GM19023 (cell line): ENCODE measurements at regions not wholly inside any gene's neighbourhood (a gene's known extent, or its start where the extent isn't known, plus 50 kb on each side); places are given as distances from the start of the nearest gene placed in this dataset.
"Not testable (repeated sequence)": the region's sequence is repeated elsewhere in the genome, so short reads cannot be mapped to it uniquely, and the experiment has no call there.

Experiments used
- ATAC-seq: cut with Tn5 transposase; IDR thresholded peaks from one replicate; pipeline ENCODE4 v1.9.1; 2021; ENCODE audit warnings: mild to moderate bottlenecking, moderate library complexity; ENCODE audit not compliant: unreplicated experiment

DNA sequence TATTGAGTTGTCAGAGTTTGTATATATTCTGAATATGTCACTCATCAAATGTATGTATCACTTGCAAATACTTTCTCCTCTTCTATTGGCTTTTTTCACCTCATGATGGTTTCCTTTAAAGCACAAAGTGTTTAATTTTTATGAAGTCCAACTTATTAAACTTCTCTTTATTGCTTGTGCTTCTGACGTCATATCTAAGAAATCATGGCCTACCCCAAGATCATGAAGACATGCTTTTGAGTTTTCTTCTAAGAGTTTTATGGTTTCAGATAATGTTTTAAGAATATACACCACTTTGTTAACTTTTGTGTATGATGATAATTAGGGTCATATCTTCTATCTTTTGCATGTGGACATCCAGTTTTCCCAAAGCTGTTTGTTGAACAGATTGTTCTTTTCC lies 417.2 kb upstream of the ATP10A start:
- no peak for ATAC-seq

DNA sequence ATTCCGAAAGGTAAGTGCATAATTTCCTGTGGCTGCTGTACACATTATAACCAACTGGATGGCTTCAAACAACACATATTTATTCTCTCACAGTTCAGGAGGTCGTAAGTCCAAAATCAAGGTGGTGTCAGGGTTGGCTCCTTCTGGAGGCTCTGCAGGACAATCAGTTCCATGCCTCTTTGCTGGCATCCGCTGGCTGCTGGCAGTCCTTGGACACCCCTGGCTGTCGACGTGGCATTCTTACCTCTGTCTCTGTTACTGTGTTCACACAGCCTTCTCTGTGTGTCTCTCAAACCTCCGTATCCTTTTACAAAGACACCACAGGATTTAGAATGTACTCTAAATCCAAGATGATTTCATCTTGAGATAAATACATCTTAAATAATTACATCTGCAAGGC lies 398.8 kb upstream of the ATP10A start:
- no peak for ATAC-seq

DNA sequence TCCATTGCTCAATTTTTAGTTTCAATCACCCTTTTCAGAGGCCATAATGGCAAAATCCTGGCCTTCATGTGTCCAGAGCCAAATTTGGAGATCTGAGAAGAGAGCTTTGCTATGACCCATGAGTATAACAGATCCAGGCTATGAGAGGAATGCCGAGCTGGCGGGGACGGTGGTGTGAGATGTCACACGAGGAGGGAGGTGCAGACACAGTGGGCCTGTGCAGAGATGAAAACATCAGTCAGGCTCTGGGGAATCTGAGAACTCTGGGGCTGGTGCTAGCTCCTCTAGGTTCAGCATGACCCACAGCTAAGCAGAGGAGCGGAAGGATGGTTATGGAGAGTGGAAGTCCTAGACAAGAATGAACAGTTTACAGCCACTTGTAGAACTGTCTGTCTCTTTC lies 398.3 kb upstream of the ATP10A start:
- ATAC-seq = no peak

DNA sequence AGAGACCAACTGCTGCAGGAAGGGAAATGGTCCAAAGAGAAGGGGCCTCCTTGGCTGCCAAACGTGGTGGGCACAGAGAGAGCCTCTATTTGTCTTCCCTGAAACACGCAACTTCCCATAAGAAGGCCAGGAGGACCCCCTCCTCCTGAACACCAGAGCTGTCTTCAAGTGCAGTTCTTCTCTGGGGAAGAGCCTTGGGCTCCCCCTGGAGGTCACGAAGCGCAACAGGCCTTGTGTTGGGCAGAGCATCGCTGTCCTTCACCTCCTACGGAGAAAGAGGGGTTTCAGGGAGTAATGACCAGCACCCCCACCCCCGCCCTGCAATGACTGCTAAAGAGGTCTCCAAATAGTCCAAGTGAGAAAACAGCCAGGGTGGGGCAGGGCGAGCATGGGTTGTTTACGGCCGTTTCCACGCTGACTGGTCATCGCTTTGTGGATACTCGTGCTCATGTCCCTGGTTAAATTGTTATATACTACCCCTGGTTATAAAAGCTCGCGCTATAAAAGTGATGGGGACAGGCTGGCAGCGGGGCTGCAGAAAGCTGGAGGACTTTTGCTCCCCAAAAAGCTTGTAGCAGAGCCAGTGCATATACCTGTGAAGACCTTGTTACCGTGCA lies 397.5 kb upstream of the ATP10A start:
- no peak for ATAC-seq

DNA sequence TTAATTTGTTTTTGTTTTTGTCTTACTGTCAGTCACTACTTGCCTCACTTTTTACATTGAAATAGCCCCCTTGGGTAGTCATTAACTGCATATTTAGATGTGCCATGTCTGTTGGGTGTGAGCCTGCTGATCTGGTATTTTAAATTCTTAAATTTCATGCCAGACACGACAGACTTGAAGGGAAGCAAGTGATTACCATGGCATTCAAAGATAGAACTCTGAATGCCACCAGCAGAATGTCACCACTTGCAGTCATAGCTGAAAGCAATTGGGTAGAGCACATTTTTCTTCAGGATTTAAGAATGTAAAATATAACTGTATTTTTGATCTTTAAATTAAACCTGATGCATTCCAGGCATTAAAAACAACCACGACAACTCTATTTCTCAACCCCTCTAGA lies 396.5 kb upstream of the ATP10A start:
- ATAC-seq = no peak

DNA sequence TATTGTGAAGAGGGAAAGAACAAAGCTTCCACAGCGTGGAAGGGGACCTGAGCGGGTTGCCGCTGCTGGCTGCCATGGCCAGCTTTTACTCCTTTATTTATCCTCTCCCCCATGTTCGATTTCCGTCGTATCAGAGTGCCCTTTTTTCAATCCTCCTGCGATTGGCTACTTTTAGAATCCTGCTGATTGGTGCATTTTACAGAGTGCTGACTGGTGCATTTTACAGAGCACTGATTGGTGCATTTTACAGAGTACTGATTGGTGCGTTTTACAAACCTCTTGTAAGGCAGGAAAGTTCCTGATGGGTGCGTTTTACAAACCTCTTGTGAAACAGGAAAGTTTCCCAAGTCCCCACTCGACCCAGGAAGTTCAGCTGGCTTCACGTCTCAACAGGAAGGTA lies 381.7 kb upstream of the ATP10A start:
- not testable (repeated sequence) for ATAC-seq

DNA sequence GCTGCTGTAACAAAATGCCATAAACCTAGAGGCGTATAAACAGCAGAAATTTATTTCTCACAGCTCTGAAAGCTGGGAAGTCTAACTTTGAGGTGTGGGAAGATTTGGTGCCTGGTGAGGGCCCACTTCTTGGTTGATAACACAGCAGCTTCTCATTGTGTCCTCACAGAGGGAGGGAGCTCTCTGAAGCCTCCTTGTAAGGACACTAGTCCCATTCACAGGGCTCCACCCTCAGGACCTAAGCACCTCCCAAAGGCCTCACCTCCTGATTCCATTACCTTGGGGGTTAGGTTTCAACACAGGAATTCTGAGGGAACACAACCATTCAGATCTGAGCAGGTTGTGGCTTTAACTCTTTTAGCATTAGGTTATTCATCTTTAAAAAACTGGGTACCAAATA lies 380.3 kb upstream of the ATP10A start:
- ATAC-seq = no peak

DNA sequence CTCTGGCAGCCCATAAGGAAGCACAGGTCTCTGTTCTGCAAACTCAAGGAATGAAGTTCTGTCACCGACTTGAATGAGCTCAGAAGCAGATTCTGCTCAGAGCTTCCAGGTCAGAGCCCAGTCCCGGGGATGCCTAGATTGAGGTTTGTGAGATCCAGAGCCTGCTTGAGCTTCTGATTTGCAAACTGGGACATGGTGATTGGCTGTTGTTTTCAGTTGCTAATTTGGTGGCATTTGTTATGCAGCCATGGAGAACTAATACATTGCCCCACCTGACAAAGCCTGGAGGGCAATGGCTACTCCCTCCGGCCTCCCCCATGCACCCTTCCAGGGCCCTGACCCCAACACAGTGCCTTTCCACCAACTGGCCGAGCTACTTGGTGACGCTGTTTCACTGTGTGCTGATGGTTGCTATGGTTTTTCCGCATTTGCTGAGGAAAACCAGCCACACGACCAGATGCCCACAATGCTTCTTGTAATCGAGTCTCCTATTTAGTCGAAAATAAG lies 379.5 kb upstream of the ATP10A start:
- no peak for ATAC-seq

DNA sequence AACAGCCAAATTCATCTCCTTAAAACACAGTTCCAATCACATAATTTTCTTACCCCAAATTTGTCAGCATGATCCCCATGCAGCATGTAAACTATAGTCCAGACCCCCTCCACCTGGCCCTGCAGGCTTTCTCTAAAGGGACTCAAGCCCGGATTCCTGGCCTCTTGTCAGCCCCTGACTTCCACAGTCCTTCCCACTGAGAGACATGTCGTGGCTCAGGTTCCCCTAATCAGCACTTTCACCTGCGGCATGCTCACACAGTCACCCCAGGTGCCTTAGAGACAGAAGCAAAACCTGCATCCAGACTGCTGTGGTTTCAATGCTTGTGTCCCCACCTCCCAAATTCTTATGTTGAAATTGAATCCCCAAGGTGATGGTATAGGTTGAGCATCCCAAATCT lies 372.7 kb upstream of the ATP10A start:
- ATAC-seq = no peak

DNA sequence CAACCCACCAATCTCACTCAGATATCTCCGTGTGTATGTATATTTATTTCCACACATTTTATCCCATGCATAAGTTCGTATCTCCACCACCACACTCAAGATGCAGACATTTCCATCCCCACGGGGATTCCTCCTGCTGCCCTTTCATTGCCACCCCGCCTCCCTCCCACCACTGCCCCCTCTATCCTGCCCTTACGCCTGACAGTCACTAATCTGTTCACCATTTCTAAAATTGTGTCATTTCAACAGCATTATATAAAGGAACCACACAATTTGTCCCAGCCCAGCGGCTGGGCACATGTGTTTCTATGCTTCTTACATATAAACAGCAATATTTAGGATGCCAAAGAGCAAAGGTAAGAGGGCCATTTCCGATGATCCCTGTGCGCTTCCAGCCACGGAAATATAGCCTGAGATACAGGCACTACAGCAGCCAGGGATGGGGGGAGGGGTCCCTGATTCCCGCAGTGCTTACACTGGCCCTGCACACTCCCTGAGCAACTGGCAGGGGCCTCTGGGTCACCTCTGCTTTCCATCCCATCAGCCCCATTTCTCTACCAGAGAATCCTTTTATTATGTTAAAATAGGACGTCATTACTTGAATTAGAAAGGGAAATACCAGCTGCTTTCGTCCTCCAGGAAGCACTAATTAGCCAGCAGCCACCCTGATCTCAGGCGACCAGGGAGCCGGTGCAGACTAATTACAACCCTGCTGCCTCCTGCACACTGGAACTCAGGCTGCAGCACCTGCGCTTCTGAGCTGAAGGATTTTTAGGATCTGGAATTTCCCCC lies 372.0 kb upstream of the ATP10A start:
- ATAC-seq = no peak

DNA sequence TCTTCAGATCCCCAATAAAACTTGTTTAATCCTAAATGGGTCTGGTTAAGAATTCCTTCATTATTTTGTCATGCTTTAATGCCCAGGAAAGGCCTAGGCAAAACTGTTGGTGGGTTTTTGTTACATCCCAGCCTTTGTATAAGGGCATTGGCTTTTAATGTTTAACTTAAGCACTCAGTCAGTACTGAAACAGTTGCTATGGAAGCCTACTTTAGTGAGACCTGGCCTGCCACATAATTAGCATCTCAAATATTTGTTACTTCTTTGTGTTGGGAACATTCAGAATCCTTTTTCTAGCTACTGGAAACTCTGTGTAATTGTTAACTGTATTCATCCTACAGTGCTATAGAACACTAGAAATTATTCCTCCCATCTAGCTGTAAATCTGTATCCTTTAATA lies 369.6 kb upstream of the ATP10A start:
- no peak for ATAC-seq

DNA sequence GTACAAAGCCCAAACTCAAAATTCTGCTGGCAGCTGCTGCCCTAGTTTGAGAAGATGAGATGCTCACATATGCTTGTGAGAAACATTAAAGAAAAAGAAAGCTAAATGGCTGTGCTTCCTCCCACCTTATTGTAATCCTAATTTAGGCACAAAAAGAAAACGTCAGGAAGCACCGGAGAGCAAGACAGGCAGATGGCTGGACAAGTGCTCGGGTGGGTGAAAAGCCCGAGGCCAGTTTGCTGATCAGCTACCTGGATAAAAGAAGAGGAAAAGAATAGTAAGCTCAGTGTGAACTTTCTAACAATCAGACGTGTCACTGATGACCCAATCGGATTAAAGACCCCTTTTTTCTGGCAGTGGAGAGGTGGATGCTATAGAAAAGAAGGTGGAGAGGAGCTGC lies 368.0 kb upstream of the ATP10A start:
- ATAC-seq = no peak

DNA sequence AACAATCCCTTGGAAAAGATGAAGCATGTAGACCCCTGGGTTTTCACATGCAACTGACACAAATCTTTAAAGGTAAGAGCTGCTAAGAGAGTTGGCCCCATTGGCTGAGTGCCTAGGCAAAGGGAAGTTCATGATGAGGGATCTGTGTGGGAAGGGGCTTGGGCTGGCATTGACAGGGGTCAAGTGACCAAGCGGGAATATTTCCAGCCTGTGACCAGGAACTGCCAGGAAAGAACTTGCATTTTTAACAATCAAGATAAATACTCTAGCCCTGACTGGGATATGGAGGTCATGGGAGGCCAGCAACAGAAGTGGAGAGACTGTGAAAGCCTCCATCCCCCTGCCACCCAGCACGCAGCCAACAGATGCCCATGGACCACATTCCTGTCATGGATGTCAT lies 361.1 kb upstream of the ATP10A start:
- no peak for ATAC-seq

DNA sequence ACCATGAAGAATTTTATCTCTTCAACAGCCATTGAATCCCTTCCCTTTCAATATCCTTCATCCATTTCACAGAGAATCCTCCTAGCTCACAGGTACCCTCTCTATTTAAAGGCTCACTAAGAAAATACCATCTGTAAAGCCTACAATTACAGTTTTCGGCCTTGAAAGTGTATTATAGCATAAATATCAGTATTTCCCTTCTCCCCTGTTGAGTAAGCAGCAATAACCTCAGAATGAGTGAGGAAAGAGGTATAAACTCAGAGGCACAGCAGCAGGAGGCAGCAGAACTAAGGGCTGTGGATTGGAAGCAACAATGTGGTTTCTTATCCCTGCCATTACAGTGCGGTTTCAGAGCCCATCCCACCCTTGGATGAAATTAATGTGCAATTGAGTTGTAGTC lies 360.6 kb upstream of the ATP10A start:
- ATAC-seq = no peak

DNA sequence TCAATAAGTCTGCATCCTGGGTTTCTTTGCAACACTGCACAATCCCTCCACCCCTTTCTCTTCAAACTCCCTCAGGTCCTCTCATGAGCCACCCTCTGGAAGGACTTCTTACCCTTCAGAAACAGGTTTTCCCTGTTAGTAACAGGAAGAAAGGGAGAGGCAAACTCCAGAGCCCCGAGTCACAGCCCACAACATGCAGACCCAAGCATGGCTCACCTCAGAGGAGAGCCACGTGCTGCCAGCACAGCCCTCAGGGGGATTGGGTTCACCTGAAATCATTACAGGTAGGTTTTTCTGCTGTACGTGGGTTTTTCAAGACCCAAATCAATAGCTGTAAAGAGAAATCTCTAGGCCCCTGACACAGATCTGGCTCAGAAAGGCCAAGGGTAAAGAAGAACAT lies 359.7 kb upstream of the ATP10A start:
- ATAC-seq = no peak

DNA sequence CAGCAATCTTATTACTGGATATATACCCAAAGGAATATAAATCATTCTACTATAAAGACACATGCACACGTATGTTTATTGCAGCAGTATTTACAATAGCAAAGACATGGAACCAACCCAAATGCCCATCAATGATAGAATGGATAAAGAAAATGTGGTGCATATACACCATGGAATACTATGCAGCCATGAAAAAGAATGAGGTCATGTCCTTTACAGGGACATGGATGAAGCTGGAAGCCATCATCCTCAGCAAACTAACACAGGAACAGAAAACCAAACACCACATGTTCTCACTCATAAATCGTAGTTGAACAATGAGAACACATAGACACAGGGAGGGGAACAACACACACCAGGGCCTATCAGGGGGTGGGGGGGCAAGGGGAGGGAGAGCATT lies 353.9 kb upstream of the ATP10A start:
- not testable (repeated sequence) for ATAC-seq

DNA sequence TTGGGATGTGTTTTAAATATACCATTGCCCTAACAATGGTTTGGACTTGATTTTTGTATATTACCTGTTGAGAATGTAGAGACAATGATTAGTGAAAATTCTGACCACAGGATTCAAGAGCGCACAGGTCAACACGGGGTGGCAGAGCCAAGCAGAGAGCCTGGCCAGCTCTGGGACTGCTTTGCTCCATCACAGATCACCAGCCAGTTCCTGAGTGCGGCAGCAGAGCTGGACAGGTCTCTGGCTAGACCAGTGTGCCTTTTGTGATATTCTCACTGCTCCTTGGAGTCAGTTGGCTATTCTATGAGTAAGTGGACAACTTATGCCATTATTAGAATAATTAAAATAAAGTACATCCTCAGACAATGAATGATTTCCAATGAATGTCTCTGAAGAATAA lies 351.2 kb upstream of the ATP10A start:
- no peak for ATAC-seq

DNA sequence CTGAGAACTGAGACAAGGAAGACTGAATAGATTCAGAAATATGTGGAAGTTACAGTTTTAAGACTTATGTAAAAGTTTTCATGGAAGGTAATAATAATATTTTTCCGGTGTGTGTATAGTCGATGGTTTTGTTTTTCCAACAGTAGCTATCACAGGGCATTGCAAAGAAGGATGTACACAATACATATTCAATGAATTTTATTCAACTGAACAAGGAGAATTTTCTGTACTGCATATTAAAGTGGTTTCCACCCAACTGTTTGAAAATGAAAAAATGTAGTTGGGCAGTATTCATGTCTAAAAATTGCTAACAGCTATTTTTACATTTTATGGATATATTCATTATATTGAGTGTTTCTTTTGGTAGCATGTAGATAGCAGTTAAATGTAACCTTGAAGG lies 350.3 kb upstream of the ATP10A start:
- no peak for ATAC-seq

DNA sequence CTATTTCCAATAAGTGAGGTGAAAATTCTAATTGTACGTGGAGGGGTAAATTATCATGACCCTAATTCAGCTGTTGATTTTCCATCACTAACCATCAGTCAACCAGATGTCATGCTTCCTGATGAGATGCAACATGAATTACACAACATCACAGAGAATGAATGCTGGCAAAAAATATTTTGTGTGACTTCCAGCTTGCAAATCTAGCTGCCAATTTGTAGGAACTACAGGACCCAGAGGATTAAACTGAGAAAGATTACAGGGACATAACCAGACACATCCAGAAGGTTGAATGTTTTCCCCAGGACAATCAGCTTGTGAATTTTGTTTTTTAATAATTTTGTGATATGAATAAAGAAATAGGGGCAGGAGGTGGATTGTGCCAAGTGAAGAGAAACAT lies 349.0 kb upstream of the ATP10A start:
- ATAC-seq = no peak

DNA sequence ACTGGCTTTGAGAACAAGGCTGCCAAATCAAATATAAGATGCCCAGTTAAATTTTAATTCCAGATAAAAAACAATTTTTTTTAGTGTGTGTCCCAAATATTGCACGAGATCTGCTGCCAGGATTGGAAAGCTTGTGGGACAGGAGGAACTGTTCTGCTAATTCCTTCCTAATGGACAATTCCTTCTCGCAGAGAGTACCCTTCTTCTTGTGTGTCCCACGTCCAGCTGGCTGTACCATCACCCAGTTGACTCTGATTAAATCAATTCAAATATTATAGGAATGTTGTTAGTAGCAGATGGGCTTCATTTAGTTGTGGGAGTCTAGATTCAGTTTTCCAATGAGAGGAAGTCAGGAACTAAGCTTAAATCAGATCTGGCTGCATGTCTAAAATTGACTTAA lies 347.9 kb upstream of the ATP10A start:
- no peak for ATAC-seq

DNA sequence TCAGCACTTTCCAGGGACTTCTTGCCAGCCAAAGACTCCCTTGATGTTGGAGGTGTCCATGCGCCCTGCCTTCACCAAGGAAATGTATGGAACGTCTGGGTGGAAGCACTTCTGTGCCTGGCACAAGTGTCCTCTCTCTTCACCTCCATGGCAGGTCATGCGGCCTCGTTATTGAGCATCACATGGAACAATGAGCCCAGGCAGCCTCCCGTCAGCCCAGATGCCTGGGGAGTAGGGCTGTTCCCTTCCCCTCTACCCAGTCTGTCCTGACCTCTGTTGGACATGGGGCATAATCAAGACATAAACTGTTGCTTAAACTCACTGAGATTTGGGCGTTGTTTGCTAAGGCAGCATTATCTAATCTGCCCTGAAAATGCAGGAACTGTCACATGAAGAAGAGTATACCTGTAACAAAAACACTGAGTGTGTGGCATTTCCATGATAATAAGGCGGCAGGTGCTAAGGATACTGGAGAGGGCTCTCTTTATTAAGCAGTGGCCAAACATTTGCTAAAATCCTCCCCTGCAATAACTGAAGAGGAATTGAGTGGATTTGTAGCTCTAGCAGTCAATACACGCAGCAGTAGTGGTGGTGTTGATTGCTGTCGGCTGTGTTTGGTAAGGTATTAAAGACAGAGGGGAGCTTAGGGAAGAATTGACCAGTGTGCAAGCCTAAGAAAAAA lies 338.2 kb upstream of the ATP10A start:
- ATAC-seq = no peak

DNA sequence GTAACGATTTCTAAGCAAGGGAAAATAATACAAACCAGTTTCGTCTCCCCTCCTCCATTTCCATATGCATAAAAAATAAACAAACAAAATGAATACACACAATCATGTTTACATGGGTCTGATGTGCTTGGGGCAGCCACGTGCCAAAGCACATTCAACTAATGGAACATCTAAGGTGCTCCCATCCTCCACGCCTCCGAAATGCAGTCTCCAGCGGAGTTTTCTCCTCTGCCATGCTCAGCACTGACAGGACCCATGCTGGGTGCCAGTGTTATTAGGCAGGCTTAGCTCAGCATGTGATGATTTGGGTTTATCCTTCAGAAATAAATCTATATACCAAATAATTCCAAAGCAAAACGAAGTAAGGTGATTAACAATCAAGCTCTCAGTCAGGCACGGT lies 337.3 kb upstream of the ATP10A start:
- ATAC-seq = no peak
